GM19035 (cell line): ENCODE measurements at regions not wholly inside any gene's neighbourhood (a gene's known extent, or its start where the extent isn't known, plus 50 kb on each side); places are given as distances from the start of the nearest gene placed in this dataset.
"Not testable (repeated sequence)": the region's sequence is repeated elsewhere in the genome, so short reads cannot be mapped to it uniquely, and the experiment has no call there.

ENCODE experiments used
- ATAC-seq: cut with Tn5 transposase; IDR thresholded peaks from one replicate; pipeline ENCODE4 v1.9.1; 2021; ENCODE audit not compliant: unreplicated experiment

DNA sequence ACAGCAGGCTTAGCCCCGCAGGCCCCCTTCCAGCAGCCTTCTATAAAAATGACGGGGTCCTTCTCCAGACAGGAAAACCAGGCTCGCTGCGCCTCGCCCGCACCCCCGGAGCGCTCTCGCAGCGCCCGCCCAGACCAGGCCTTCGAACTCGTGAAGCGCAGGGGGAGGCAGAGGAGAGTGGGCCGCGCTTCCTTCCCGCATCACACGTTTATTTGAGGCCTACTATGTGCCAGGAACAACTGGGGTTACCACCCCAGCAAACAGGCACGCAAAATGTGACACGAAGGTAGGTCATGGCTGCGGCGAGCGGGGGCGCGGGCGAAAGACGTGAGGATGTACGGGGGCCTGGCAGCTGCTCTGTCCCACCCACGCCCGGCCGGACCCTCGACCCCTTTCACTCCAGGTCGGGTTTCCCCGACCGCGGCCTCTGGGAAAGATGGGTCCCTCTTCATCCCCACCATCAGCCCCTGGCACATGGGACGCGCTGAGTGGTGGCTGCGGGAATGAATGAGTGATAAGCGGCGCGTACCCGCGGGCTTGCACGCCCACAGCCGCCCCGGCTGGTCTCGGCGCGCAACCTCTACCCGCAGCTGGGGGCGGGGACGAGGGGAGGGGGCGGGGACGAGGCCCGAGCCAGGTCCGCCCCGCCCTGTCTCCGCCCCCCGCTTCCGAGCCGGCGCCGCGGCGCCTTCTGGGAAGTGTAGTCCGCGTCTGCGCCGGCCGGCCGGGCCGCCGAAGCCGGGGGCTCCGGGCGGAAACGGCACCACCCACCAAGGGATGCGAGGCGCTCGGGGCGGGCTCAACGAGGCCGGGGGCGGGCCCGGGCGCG lies 59.1 kb downstream of the ZNF467 start:
- ATAC-seq = peak; percentile 87

DNA sequence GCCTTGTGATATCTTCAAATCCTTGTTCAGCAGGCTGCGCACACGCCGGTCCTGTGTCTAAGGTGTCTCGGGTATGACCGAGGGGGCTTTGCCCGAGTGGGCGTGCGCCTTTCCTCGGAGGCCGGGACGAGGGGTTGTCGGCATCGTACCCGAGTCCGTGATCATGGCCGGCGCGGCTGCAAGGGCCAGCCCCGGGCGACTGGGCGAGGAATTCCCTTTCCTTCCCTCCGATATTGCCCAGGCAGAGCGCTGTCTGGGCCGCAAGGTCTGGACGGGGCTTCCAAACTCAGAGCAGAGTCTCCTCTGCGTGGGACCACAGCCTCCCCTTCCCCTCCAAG lies 59.7 kb downstream of the ZNF467 start:
- ATAC-seq = no peak

- no peak for ATAC-seq
Observed at GRCh38 chr7:149713061-149713730, 60.2 kb downstream of the ZNF467 start.

GRCh38 chr7:149708026-149708425 lies 65.4 kb downstream of the ZNF467 start:
- ATAC-seq = no peak

DNA sequence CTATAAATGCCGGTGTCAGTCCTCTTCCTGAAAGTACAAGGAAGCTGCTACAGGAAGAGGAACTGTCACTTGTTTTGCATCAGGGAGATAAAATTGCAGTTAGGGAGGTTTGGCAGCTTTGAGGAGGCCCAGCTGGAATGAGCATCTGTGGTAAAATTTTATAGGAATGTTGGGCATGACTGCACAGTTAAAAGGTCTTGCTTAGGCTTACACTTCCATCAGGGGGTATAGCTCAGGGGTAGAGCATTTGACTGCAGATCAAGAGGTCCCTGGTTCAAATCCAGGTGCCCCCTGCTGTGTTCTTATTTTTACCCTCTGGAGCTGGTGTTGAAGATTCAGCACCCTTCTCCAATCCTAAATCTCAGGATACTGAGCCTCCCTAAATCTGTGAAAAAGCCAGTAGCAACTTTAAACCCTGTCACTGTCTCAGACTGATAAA lies 65.9 kb downstream of the ZNF467 start:
- no peak for ATAC-seq

DNA sequence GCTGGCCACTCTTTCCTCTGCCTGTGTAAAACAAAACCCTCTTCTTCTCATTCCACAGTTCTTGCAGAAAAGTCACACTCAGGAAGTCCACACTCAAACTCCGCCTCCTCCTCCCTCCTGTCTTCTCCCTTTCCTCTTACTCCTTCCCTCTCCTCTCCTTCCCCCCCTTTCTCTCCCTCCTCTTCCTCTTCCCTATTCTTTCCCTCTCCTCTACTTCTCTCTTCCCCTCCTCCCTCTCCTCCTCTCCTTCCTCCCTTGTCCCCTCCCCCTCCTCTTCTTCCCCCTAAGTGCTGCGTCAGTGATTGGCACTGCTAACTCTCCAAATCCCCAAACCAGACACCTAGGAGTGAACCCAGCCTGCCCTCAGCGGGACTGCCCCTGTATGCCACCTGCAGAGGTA lies 67.0 kb downstream of the ZNF467 start:
- no peak for ATAC-seq

DNA sequence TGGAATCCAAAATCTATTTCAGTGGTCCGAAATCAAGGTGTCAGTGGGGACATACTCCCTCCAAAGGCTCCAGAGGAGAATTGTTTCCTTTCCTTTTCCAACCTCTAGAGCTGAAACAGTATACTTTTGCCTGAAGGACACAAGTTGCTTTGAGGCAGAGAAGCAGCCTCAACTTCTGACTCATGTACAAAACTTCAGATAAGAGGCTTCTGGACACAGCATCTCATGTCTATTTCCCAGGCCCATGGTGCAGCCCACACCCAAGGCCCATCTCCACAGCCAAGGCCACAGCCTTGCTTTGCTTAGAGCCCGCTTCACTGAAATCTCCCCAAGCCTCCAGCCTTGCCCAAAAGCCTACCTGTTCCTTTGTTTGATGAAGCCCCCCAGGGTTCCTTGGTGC lies 68.9 kb downstream of the ZNF467 start:
- no peak for ATAC-seq

GRCh38 chr7:149703044-149703650 lies 70.2 kb downstream of the ZNF467 start:
- ATAC-seq = no peak

DNA sequence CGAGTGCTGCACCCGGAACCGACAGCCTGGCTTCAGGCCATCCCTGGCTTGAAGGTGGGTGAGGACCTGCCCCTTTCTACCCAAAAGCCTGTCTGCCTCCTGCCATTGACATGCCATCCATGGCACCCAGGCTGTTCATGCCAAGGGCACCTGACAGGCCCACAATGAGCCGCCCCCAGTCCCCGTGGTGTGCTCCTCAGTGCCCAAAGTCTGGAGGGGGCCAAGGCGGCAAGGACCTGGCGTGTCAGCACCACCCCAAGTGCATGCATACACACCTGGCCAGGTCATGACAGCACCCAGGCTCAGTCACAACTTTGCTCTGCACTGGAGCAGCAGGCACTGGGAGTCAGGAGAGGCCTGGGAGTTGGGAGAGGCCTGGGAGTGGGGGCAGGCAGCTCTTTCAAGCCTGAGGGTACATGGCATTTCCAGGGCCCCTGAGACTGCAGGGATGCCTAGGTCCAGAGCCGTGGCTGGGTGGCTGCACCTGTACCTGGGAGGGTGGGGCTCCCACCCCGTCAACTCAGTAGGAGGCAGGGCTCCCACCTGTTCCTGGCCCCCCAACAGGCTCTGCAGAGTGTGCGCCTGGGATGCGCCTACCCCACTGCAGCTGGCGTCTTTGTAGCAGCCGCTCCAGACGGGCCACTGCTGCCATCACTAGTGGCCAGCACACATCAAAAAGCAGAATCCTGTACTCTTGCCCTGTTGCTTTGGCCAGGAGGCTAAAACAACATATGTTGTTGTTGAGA lies 71.7 kb downstream of the ZNF467 start:
- ATAC-seq = no peak

- not testable (repeated sequence) for ATAC-seq
Observed at GRCh38 chr7:149697767-149698166, 75.6 kb downstream of the ZNF467 start.

DNA sequence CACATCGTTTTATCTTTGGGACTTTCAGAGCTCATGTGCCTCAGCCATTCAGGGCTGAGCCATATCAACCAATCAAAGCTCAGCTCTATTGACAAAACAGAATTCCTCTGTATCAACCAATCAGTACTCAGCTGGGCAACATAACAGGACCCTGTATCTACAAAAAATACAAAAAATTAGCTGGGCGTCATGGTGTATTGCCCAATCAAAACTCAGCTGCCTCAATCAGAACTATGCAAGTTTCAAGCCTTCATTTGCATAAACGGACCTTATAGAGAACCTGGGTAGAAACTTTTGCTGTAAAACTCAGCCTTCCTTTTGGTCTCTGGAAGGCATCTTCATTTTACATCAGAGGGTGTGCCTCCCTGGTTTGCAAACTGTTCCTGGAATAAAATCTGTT lies 77.1 kb downstream of the ZNF467 start:
- no peak for ATAC-seq

DNA sequence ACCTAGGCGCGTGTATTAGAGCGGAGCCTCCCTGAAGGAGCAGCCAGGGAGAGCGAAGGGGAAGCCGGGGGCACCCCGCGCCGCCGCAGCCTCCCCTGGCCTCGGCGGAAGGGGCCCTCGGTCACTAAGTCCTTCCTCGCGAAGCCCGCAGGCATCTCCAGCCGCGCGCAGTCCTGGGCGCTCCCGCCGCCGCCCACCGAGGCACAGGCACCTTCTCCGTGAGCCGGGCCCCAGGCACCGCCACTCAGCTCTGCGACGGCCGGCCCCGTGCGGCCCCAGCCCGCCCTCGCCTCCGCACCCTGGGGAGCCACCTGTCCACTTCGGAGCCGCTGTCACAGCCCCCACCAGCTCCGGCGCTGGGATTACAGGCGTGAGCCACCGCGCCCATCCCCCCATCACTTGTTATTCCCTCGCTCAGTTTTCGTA lies 80.8 kb downstream of the ZNF467 start:
- ATAC-seq = no peak

GRCh38 chr7:149692056-149692455 lies 81.3 kb downstream of the ZNF467 start:
- no peak for ATAC-seq

- ATAC-seq = no peak
Observed at GRCh38 chr7:149690688-149691446, 82.5 kb downstream of the ZNF467 start.

DNA sequence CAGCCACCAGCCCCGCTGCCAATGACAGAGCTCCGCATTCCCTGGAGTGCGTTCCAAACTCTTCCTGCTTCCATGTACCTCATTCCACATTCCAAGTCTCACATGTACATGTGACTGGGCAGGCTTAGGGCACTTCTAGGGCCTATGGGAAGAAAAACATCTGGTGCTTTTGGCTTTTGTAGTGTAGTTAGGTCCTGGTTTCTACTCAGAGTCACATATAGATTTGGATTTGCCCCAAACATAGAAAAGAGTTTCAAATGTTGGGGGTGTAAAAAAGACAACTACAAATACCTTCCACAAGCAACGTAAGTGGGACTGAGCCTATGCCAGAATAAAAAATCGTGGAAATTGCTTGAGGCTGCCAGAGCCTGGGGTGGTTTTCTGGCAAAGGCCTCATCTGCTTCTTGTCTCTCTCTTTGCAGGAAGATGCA lies 84.1 kb downstream of the ZNF467 start:
- ATAC-seq = no peak

DNA sequence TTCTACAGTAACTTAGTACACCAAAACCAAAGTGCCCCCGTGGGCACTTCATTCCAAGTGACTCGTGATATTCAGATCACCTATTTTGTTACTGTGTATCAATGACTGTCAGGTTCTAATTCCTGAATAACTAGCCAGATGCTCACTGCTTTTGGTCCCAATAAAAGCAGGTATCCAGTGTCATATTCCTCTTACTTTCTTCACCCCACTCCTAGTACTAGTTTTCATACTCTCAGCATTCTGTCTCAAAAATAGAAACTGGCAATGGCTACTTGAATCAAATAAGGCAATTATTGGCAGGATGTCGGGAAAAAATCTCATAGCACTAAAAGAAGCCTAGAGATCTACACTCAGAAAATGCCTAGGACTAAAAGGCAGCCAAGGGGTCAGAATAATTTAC lies 84.6 kb downstream of the ZNF467 start:
- no peak for ATAC-seq

GRCh38 chr7:149687820-149688219 lies 85.6 kb downstream of the ZNF467 start:
- ATAC-seq = not testable (repeated sequence)

- no peak for ATAC-seq
Observed at GRCh38 chr7:149686449-149686848, 86.9 kb downstream of the ZNF467 start.

GRCh38 chr7:149686011-149686410 lies 87.4 kb downstream of the ZNF467 start:
- no peak for ATAC-seq

GRCh38 chr7:149685455-149685854 lies 87.9 kb downstream of the ZNF467 start:
- no peak for ATAC-seq

GRCh38 chr7:149683898-149684297 lies 89.5 kb downstream of the ZNF467 start:
- ATAC-seq = no peak
